GM21528 (cell line): ENCODE measurements at regions not wholly inside any gene's neighbourhood (a gene's known extent, or its start where the extent isn't known, plus 50 kb on each side); places are given as distances from the start of the nearest gene placed in this dataset.
"Not testable (repeated sequence)": the region's sequence is repeated elsewhere in the genome, so short reads cannot be mapped to it uniquely, and the experiment has no call there.

Source experiments
- ATAC-seq: cut with Tn5 transposase; IDR thresholded peaks from one replicate; pipeline ENCODE4 v1.9.1; 2021; ENCODE audit warnings: mild to moderate bottlenecking, moderate library complexity; ENCODE audit not compliant: unreplicated experiment, low FRiP score

DNA sequence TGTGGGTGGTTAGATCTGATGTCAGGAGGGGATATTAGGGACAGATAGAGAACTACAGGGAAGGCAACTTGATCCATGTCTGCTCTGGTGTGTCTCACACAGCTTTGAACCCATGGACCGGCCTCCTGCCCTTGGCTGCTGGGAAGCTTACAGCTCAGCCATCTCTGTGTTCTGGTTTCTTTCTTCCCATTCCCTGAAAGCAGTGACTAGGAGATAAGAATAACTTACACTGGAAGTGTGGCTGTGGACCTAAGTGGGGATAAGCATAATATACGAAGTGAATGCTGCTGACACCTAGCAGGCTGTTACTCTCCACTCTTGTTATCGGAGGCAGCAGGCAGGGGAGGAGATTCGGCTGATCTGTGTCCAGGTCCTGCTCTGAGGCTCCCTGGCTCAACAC, 282.3 kb upstream of the TUT7 start:
- ATAC-seq: no peak

DNA sequence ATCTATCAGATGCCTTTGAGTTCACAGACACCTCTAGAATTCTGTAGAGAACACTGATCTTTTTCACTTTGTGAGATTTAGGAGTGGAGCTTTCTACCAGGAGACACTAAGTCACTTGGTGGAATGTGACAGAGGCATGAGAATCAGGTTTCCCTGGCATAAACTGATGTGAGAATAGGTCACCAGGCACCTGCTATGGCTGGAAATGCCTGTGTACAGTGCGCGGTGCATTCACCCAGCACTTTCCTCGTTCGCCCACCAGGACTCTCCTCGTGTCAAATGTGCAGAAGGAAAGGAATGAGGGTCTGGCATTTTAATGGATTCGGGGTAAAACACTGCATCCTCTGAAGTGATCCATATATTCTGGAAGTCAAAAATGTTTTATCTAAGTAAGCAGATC, 281.8 kb upstream of the TUT7 start:
- no peak for ATAC-seq

DNA sequence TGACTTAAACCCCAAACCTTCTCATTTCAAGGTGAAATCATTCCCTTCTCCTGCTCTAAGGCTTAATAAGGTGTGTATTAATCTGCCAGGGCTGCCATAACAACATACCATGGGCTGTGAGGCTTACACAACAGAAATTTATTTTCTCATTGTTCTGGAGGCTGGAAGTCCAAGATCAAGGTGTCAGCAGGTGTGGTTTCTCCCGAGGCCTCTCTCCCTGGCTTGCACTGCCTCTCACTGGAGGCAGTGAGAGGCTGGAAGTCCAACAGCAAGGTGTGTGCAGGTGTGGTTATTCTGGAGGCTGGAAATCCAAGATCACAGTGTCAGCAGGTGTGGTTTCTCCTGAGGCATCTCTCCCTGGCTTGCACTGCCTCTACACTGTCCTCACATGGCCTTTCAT, 280.3 kb upstream of the TUT7 start:
- no peak for ATAC-seq

DNA sequence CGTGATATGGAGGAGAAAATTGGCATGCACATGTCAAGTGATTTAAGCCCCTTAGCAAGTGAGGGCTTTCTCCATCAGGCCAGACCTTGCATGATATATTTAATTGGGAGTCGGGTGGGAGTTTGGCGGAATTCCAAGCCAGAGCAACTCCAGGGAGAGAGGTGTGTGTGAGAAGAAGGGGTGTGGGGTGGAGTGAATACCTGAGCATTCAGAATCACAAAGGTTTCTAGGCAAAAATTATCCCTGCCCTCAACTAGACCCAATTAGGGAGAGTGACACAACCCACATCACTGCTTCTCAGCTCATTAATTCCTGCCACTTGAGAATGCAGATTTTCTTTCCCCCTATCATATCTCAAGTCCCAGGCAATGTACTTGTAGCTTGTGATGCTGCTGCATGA, 279.7 kb upstream of the TUT7 start:
- ATAC-seq: no peak

DNA sequence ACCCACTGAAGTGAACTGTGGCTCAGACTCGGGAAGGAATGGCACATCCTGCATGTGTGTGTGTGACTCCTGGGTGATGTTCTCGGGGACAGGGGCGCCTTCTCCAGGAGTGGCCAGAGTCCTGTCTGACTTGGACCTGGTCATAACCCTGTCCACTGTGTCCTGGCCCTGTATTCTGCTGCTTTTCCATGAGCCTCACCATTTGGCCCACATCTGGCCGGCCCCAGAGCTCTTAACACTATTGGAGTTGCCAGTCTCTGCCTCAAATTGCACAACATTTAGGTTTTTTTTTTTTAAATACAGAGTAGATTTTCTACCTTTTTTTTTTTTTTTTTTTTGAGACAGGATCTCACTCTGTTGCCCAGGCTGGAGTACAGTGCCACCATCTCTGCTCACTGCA, 278.3 kb upstream of the TUT7 start:
- ATAC-seq: no peak

DNA sequence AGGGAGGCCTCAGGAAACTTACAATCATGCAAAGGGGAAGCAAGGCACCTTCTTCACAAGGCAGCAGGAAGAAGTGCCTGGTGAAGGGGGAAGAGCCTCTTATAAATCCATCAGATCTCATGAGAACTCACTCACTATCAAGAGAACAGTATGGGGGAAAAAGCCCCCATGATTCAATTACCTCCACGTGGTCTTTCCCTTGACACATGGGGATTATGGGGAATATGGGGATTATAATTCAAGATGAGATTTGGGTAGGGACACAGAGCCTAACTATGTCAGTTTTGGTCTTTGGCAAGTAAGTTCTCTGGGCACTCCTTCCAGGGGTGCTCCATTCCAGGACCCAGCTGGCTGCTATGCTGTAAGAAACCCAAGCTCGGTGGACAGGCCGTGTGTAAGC, 275.3 kb upstream of the TUT7 start:
- no peak for ATAC-seq

DNA sequence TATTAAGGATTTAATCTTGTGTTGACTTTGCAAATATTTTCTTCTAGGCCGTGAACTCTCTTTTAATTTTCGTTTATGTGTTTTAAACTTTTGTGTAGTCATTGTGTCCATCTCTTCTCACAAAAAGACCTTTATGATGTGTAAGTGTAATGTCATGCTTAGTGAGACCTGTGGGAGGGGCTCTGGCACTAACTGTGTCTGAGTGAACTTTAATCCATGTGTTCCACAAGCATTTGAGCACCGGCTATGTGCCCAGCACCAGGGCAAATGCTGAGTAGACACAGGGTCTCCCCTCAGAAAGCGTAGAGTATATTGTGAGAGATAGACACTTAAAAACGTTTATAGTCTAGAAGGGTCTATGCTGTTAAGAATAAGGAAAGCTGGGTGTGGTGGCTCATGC, 272.6 kb upstream of the TUT7 start:
- no peak for ATAC-seq

DNA sequence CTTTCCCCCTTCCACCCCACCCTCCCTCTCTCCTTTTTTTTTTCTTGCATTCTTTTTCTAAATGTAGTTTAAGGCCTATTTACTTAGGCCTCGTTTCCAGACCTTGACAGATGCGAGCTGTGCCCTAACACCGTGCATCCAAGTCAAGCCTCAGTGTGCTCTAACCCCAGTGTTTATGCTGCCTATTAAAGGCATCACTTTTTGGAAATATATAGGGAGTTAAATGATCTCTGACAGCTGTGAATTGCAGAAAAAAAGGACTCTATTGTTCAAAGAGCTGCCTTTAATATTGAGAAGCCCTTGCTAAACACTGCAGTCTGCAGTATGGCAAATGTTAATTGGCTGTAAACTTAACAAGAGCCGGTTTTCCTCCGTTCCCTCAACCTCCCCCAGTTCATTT, 270.4 kb upstream of the TUT7 start:
- ATAC-seq: no peak

DNA sequence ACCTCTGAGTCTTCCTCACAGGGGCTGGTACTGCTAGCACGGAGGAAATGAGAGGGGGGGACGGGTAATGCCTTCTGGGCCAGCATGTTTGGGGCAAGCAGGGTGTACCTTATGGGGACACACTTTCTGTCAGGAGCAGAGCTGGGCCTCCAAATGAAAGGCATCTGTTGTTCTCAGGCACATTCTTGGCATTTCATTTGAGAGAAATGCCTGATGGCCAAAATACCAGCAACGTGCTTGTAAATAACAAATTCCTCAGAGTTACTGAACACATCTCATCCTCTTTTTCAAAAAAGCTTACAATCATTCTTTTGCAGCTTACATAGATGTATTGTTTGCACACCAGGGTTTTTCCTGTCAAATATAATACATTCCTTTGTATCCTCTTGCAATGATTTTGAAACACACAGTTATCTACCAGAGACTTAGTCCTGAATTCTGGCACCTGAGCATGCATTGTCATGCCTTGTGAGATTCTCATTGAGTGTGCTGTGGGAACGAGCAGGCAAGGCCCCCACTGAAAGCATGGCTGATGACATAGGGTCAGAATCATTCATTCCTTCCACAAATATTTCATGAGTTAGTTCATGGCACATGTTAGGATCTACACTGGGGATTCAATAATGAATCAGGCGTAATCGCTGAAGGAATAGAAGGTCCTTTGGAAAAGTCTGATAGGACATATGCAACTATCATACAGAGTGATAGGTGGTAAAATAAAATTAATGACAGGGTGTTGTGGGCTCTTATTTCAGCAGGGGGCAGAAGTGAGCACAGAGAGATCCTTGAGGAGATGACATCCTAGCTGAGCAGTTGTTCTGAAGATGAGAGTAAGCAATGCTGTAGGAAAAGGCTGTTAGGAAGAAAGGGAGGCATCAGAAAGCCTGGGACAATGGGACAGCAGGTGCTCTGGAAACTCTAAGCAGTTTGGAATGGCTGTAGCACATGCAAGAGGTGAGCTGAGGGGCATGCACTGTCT, 260.9 kb upstream of the TUT7 start:
- no peak for ATAC-seq

DNA sequence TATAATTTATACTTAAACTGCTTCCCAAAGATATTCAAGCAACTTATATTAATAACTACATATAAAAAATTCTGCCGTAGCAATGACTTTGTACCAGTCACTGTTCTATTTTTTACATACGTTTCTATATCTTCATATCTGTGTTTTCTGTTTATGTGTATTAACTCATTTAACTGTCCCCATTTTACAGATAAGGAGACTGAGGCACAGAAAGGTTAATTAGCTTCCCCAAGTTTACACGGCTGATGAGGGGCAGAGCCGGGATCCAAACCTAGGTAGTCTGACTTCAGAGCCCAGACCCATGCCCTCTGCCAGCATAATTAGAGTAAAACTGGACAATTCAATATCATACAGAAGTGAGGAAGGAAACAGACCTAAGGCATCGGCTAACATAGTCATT, 259.7 kb upstream of the TUT7 start:
- no peak for ATAC-seq

DNA sequence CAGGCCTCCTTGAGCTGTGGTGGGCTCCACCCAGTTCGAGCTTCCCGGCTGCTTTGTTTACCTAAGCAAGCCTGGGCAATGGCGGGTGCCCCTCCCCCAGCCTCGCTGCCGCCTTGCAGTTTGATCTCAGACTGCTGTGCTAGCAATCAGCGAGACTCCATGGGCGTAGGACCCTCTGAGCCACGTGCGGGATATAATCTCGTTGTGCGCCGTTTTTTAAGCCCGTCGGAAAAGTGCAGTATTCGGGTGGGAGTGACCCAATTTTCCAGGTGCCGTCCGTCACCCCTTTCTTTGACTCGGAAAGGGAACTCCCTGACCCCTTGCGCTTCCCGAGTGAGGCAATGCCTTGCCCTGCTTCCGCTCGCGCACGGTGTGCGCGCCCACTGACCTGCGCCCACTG, 257.3 kb upstream of the TUT7 start:
- ATAC-seq: not testable (repeated sequence)

DNA sequence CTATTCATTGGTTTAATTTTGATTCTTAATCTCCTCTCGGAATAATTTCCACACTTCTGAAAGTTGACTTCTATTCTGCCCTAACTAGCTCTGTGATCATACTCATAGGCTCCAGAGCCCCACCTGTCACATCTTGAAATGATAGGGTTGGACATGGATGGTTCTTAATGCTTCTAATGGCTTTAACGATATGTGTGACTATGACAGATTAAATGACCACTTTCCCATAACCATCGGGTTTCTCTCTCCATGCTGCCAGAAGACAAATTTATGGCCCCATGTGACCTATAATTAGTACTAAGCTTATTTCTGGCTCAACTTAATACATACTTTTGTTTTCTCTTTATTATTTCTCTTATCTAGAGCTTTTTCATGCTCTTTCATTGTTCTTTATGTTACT, 251.1 kb upstream of the TUT7 start:
- no peak for ATAC-seq

DNA sequence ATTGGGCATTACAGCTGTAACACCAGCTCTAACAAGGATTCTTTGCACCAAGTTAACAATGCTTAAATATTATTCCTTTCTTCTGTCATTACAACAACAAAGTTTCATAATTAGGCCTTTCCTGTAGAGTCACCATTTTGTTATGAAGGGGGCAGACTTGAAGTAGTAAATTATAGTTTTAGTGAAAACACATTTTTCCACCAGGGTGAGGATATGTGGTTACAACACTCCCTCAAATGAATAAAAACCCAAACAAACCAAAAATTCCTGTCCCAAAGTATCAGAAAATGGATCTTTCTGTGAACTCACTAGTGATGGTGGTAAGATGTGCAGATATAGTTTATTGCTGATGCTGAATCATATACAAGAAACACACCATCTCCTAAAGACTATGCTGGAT, 250.5 kb upstream of the TUT7 start:
- no peak for ATAC-seq

DNA sequence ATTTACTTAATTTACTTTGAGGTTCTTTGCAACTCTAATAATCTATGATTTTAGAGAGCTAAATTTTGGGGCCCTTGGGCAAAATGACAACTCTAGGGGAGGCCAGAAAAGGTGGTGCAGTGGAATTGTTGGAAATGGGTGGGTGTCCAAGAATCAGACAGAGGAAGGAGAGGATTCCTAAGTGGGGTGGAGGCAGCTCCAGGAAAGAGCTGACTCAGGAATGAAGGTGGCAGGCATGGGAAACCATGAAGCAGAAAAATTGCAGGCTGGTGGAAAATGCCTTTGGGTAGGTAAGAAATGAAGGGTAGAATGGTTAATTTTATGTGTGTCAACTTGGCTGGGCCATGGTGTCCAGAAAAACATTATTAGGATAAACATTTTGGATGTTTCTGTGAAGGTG, 248.5 kb upstream of the TUT7 start:
- ATAC-seq: no peak

DNA sequence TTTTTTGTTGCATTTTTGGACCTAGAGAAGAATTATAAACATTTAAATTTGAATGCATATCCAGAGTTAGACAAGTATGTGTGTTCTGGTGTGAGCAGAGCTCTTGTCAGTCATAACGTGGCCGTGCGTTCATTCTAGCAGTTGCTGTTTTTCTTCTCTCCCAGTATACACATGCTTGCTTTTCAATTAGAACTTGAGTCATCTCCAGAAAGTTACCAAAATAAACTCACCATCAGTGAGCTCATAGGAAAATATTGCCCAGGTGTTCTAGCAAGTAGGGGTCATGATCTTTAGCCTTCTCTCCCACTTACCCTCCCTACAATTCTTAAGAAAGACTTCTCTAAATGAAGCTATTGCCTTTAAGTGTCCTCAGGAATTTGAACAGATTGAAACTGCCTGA, 247.5 kb upstream of the TUT7 start:
- no peak for ATAC-seq

DNA sequence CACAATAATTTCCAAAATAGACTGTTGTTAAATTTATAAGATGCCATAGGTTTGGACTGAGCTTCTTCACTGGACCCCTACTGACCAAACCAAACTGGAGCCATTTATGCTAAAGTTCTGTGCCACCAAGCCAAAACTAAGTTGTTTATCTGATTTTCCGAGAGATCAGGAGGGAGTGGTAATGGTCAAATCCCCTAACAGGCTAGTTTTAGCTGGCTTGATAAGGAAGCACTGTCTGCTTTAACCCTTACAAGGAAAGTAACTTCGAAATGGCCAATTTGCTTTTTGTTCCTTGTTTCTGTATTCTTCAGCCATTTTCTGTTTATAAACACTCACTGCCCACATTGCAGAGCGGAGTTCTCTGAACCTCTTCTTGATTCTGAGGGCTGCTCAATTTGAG, 246.8 kb upstream of the TUT7 start:
- ATAC-seq: no peak

DNA sequence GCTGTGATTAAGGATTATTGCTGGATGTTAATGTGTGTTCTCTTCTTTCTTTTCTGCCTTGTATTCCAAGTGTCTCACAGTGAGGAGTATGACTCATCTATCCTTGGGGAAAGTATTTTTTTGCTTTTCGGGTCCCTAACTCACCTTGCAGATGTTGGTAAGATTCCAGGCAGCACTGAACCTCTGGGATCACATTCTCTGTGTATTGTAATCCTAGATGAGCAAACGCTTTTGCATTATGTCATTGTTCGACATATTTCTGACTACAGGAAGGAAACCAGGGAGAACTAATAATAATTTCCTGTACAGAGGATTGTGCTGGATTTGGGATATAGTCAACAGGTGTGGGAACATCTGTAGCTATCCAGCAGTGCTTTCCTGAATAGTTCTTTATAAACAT, 246.1 kb upstream of the TUT7 start:
- ATAC-seq: no peak

DNA sequence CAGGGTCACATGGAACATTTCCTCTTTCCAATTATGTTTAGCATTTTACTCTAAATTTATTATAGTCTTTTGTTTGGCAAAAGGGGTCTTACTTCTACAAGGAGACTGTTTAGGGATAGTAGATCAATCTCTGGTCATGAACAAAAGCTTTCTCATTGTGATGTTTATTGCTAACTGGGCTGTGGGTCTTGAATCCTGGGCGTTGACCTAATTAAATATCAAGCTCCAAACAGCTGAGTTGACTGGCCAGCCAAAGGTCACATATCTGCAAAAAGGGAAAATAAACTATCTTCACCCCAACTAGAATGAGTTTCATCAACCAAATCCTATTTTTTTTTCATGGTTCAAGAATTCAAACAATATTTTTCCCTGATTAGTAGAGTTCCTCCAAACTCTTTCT, 245.4 kb upstream of the TUT7 start:
- ATAC-seq: no peak

DNA sequence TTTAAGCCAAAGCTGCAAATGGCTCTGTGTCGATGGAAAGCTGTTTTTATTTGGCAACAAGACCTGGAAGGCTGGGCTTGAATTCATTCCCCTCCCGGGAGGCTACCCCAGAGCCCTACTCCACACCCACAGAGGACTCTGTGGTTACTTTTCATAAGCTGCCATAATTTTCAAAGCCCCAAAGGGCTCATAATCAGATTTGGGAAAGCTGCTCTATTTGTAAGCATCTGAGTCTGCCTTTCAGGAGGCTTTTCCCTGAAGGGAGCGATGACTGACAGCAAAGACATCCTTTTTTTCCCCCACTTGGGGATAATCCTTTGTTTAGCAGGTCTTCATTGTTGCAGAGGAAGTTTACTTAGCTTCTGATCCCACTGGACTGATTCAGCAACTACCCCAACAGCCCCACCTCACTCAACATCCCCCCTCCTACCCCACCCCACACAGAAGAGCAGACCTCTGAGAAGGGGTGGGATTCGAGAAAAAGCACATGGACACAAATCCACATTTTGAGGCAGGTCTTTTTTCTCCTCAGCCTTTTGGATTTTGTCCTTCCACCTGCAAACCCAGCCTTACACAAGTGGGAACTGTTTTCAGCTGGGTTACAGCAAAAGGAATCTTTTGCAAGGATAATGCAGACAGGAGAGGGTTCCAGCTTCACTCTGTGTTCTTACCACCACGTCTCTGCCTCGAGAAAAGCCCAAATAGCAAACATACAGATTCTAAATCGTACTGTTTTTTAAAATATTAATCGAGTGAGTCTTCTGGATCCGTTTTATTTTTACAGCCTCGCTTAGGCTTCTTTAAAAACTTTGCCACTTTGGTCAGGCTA, 244.4 kb upstream of the TUT7 start:
- ATAC-seq: no peak

DNA sequence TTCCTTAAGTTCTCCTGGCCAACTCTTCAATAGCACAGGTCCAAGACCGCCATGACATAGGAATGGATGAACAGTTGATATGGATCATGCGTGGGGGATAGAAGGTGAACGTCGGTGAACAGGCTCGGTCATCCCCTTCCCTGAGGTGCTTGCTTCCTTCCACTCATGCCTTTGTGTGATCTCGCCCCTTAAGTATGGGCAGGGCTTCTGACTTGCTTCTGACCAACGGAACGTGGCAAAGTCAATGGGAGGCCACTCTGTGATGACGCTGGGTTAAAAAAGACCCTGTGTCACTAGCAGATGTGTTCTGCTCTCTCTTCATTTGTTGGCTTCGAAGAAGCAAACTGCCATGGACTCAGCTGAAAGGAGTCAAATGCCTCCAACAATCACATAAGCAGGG, 240.5 kb upstream of the TUT7 start:
- ATAC-seq: no peak

DNA sequence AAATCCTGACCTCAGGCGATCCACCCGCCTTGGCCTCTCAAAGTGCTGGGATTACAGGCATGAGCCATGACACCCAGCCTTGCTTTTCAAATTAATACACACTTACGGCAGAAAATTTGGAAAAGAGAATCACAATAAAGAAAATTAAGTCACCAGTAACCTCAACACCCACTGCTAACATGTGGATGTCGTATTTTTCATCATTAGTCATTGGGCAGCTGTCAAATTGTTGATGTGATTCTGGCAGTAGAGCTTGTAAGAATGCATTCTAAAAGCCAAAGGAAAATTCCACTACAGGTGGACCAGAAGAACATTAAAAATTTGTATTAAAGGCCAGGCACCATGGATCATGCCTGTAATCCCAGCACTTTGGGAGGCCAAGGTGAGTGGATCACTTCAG, 237.3 kb upstream of the TUT7 start:
- no peak for ATAC-seq

DNA sequence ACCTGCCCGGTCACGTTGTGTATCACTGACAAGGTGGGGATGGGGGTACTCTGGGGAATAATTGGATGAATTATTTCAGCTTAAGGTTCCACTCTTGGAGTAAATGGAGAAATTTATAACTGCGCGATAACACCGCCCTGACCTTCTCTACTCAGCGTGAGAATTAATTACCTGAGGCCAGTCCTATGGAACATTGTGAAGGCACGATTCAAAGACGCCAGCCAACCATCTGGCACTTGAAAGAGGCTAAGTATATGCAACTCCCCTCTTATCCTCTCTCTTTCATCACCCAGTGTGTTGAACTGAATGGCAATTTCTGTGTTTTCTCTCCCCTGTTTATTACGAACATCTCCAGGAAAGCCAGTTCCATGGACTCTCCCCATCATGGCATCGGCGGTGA, 235.5 kb upstream of the TUT7 start:
- ATAC-seq: no peak
